GM08714 (cell line): ENCODE measurements at regions not wholly inside any gene's neighbourhood (a gene's known extent, or its start where the extent isn't known, plus 50 kb on each side); places are given as distances from the start of the nearest gene placed in this dataset.
"Not testable (repeated sequence)": the region's sequence is repeated elsewhere in the genome, so short reads cannot be mapped to it uniquely, and the experiment has no call there.

Experiments
- H3K4me3 ChIP-seq: fragments of 200-500 bp; sonication (Bioruptor generic); 2 replicates; pipeline ENCODE4 v1.5.1; 2014; ENCODE audit warnings: mild to moderate bottlenecking, low read length, inconsistent platforms
- ZNF274 ChIP-seq: IDR thresholded peaks from 2 replicates; pipeline ENCODE4 v1.6.1; 2012; ENCODE audit warnings: mild to moderate bottlenecking, low read depth, low read length

DNA sequence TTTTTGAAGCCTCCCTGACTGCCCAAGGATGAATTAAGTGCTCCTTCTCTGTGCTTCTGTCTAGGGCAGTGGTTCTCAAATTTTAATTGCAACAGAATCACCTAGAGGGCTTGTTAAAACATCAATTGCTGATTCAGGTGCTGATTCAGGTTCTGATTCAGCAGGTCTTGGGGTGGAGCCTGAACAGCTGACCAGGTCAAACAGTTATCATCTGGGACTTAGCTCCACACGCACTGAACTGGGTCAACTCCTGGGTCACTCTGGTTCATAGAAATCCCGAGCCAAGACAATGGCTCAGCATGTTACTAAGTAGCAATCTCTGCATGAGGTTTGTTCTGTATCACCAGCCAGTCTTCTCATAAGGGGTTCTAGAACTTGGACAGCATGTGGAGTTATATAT lies 192.3 kb downstream of the GJA1 start:
- no peak overlapping the region for H3K4me3 ChIP-seq
- TF ChIP-seq ZNF274 = no peak

DNA sequence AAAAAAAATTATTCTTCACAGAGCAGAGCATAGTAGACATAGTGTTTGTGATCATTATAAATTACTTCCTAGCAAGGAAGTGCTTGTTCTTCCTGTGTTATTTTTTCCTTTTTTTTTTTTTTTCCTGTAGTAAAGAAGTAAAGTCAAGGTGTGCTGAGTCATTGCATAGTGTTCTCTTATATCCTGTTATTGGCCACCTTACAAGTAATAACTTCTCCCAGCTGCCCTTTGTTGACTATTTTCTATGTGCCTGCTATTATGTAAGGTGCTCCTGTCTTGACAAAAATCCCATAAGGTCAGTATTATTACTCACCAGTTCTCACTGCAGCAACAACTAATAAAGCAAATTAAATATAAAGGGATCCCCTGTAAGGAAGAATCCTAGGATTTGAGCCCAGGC lies 195.3 kb downstream of the GJA1 start:
- TF ChIP-seq ZNF274 = no peak
- H3K4me3 ChIP-seq = no peak overlapping the region

DNA sequence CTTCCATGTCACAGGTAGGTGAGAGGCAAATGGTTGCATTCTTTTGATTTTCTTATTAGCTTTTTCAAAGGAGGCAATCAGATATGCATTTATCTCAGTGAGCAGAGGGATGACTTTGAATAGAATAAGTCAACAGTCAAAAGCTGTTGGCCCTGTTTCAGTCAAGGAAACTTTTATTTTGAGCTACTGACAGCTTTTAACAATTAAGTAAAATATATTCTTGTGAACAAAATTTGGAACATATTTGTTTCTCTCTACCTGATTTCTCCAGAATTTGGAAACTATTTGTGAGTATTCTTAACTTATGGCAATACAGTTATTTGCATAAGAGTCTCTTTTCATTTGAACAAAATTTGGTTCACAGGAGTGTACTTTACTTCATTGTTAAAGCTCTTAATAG lies 196.3 kb downstream of the GJA1 start:
- H3K4me3 ChIP-seq = not testable (repeated sequence)

DNA sequence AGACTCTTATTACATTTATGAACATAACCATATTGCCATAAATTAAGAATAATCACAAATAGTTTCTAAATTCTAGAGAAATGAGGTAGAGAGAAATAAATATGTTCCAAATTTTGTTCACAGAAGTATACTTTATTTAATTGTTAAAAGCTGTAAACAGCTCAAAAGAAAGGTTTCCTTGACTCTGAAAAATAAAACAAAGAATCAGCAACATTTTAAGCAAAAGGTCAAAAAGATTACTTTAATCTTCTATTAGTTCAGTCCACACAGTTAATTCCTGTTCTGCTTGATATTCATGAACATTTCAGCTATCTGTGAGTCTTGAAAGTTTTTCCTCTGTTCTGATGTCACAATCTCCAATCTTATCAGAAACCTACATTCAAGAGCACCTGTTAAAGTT lies 197.9 kb downstream of the GJA1 start:
- TF ChIP-seq ZNF274 = no peak
- H3K4me3 ChIP-seq = no peak overlapping the region

DNA sequence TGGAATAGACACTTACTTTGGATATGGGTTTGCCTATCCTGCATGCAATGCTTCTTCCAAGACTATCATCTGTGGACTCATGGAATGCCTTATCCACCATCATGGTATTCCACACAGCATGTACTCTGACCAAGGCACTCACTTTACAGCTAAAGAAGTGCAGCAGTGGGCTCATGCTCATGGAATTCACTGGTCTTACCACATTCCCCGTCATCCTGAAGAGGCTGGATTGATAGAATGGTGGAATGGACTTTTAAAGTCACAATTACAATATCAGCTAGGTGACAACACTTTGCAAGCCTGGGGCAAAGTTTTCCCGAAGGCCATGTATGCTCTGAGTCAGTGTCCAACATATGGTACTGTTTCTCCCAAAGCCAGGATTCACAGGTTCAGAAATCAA lies 199.1 kb downstream of the GJA1 start:
- not testable (repeated sequence) for H3K4me3 ChIP-seq

DNA sequence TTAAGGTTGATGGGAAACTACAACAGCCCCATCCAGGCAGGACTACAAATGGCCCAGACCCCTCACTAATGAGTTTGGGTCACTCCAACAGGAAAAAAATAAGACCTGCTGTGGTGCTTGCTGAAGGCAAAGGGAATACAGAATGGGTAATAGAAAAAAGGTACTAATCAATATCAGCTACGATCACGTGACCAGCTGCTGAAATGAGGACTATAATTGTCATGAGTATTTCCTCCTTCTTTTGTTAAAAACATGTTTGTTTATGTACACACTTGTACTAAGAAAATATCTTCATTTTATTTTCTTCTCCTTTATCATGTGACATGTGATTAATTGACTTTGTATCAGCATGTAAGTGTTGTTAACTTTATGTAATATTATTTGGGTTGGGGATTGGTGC lies 199.9 kb downstream of the GJA1 start:
- TF ChIP-seq ZNF274 = no peak
- H3K4me3 ChIP-seq = no peak overlapping the region

DNA sequence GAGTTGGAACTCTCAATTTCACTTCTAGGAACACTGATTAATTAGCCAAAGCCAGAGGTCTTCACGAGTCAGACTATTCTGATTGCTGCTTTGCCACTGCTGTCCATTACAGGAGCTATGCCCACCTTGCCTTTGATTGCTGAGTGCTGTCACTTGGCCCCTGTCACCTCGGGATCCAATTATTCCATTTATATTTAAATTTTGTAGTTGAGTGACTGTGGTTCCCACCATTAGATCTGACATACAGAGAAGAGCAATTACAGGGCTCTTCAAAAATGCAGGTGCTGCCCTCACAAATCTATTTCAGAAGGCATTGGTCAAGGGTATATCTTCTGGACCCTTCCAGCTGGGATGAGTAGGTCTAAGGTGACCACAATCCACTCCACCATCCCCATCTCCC lies 200.8 kb downstream of the GJA1 start:
- not testable (repeated sequence) for H3K4me3 ChIP-seq

DNA sequence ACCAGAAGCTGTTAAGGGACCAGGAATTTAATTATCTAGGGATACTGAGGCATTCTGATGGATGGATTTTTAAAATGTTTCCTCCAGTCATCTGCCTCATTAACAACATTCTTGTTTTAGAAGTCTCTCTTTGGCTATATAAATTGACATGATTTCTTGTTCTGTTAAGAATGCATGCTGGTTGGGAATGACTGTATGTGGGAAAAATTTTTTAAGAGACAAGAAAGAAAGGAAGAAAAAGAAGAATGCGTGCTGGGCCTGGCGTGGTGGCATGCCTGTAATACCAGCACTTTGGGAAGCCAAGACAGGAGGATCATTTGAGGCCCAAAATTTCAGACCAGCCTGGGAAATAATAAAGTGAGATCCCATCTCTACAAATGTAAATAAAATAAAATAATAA lies 203.6 kb downstream of the GJA1 start:
- TF ChIP-seq ZNF274 = no peak
- no peak overlapping the region for H3K4me3 ChIP-seq

DNA sequence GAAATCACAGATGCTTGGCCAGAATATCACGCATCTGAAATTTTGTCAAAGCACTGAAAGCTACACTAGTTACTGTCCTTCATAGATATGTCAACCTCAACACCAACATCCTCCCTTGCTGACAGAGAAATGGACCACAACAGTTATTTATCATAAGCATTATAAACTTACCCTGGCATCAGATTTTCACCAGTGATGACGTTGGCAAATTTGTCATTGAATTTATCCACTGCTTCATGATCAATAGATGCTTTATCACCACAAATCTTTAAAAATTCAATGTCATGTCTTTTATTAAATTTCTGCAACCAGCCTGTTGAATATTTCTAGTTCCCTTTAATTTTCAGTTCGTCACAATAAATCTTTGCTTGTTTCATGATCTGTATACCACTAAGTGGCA lies 205.7 kb downstream of the GJA1 start:
- H3K4me3 ChIP-seq = no peak overlapping the region
- TF ChIP-seq ZNF274 = no peak

DNA sequence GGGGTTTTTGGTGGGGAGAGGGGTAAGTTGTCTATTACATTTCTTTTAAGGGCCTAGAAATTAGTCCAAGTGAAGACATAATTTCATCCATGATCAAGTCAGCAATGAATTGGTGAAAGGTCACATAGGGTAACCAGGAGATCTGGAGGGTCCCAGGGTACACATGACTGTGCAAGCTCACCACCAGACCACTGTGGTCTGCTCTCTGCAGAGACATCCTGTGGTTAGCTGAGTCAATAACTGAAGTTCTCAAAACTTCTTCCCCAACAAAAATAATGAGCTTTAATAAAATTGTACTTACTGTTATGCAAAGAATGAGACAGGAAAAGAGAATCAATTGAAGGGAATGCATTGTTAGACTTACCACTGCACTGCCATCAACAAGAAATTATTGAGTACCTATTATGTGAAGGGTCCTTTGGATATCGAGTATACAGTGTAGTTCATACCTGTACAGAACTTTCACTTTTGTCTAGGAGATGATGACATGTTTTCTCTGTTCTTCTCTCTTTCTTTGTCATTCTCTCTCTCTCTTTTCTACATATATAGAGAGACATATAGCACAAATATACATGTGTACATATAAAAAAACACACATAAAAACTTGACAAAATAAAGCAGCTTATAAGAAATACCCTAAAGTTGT lies 209.8 kb downstream of the GJA1 start:
- no peak overlapping the region for H3K4me3 ChIP-seq
- no peak for TF ChIP-seq ZNF274

DNA sequence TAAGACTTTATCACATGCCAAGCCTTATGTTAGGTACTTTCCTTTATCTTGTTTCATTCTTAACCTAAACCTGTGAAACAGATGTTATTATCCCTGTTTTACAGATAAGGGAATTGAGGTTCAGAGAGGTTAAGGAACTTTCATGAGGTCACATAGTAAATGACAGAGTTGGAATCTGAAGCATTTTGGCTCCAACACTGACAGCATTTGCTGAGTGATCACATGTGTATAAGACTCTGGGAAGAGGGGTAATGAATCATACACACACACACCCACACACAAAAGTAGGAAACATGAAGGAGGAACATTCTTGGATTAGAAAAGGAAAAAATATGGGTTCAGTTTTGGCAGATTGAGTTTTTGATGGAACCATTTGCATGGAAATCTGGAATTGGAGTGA lies 212.5 kb downstream of the GJA1 start:
- no peak overlapping the region for H3K4me3 ChIP-seq
- no peak for TF ChIP-seq ZNF274

DNA sequence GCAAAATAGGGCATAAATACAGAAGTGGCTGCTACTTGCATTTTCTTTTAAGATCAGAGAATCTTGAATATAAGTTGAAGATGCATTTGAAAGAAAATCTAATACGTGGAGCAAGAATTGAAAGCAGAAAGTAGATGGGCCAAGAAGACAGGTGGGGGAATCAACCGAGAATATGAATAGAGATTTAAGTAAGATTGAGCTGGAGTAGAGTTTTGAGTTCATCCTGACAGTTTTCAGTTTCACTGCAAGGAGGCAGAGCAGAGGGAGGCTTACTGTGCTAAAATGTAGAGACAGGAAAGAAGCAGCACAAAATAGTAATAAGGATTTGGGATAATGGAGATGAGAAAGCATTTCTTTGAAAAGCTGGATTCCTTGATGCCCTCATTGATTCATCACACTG lies 214.5 kb downstream of the GJA1 start:
- no peak for TF ChIP-seq ZNF274
- H3K4me3 ChIP-seq = no peak overlapping the region

DNA sequence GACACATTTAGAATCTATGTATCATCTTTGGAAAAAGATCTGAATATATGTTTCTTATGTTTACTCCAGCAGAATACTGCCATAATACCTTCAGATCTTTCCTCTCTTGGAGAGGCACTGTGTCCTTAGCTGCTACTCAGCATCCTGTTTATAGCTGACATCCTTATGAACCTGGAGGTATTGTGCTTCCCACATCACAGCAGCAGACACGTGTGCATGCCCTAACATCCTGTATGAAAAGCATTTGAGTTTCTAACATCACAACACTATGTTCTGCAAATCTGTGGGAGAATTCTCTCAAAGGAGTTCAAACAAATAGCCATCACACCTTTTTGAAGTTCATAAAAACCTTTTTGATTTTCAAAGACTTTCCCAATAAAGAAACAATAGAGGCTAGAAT lies 216.0 kb downstream of the GJA1 start:
- TF ChIP-seq ZNF274 = no peak
- no peak overlapping the region for H3K4me3 ChIP-seq

DNA sequence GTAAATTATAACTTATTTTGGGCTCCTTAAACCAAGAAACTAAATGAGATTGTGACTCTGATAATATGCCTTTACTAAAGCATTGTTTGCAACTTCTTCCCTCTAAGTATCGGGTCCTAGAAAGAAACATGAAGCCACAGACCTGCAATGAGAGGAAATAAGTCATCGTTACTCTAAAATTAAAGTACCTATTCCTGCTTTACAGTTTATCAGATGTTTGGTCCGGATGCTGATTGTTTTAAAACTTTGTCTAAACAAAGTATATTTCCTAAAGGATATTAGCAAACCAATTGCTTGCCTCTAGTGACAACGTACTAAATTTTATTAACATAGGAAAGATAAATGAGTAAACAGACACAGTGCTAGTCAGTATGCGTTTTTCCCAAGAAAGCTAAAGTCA lies 216.8 kb downstream of the GJA1 start:
- TF ChIP-seq ZNF274 = no peak

DNA sequence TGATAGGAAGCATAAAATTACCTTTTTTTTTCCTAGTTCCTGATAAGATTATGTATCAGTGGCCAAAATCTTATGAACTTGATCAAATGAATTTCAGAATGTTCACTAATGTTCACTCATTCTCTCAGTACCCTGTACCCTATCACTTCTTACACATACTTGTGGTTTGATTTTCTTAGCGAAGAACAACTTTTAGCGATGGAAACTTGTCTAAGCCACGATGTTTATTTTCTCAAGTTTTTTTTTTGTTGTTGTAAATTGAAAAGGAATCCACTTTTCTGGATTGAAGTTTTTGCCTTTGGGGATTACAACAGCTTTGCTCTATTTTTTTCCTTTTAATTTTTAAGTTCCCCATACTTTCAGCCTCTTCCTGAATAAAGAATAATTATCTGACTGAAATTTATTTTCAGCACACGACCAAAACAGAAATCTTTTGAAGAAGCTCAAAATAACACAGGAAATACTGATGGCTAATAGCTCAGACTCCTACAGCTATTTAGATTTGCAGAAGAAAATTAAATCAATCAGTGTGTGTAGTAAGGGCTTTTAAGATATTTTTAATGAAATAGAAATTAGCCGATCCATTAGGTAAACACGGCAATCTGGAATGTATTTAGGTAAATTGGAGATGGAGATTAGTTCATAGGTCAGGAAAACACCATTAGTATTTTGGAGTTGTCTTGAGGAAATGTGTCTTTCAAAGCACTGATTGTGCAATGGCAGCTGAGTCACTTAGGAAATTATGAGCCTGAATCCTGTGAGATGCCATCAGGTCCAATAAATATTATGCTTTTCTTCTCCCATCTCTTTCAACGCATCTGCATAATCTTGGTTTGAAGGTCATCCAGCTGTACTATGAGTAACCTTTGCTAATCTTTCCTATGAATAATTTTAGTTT lies 217.5 kb downstream of the GJA1 start:
- H3K4me3 ChIP-seq = no peak overlapping the region
- no peak for TF ChIP-seq ZNF274

More for the DNA sequence above, 216.8 kb downstream of the GJA1 start:
- no peak overlapping the region for H3K4me3 ChIP-seq

DNA sequence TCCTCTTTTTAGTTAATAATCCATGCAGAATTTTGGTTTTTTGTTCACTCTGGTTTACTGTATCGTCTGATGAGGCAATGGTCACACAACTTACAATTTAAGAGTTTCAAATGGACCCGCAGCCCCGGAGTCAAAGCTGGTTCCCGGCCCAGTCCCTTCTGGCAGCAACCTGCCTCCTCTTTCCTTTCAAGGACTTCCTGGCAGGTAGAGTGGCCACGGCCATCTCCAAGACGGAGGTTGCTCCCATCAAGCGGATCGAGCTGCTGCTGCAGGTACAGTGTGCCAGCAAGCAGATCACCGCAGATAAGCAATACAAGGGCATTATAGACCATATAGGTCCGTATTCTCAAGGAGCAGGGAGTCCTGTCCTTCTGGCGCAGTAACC lies 218.2 kb downstream of the GJA1 start:
- H3K4me3 ChIP-seq = no peak overlapping the region
- TF ChIP-seq ZNF274 = no peak
